B cell (primary cell): ENCODE measurements at regions not wholly inside any gene's neighbourhood (a gene's known extent, or its start where the extent isn't known, plus 50 kb on each side); places are given as distances from the start of the nearest gene placed in this dataset.

ENCODE experiments used
- CTCF ChIP-seq: fragments of 200-600 bp; IDR thresholded peaks from one replicate; pipeline ENCODE4 v1.8.0; 2022; ENCODE audit warnings: antibody characterized with exemption, mild to moderate bottlenecking
- EZH2 ChIP-seq: IDR thresholded peaks from 2 replicates; pipeline ENCODE4 v1.6.1; 2012; ENCODE audit warnings: borderline replicate concordance, low read depth, mild to moderate bottlenecking, moderate library complexity, low read length; ENCODE audit not compliant: insufficient read depth, poor library complexity, severe bottlenecking

GRCh38 chr11:80967649-80968048 is 1526.8 kb upstream of the TENM4 start:
- TF ChIP-seq CTCF: no peak
- TF ChIP-seq EZH2: no peak
